ENCODE measurements at regions not wholly inside any gene's neighbourhood (a gene's known extent, or its start where the extent isn't known, plus 50 kb on each side); places are given as distances from the start of the nearest gene placed in this dataset.

DNA sequence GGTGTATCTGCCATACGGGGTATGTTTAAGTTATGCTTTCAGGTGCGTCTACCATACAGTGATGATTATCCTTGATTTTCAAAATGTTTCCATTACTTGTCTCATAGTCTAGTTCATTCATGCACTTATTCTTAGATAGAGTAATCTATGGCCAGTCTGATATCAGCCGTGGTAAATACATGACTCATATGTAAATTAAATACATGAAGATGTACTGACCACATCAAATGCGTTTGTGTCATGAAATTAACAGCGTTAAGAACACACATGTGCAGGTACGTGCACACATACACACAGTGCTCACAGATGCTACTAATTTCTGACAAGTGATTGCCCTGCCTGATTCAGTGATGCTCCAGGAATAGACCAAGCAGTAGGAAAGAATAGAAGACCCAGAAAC lies 75.2 kb upstream of the EXOC1L start:
- H3K79me2 ChIP-seq (ENCODE audit: insufficient read depth, low read length) = no peaks in the 10 kb centered on the region
- H3K9me2 ChIP-seq (ENCODE audit: low read depth, low read length) = no peaks in the 10 kb centered on the region
- no peak overlapping the region for H3K4me2 ChIP-seq (ENCODE audit: low read length)
- H3K27me3 ChIP-seq (ENCODE audit: insufficient read depth, low read length) = no peaks in the 10 kb centered on the region
- no peaks in the 10 kb centered on the region for H3K4me1 ChIP-seq (ENCODE audit: insufficient read depth, low read length, severe bottlenecking)
- no peak overlapping the region for H3K27ac ChIP-seq (ENCODE audit: low read depth, low read length, poor library complexity, severe bottlenecking)
- H3F3A ChIP-seq (ENCODE audit: insufficient read depth, low read length) = no peaks in the 10 kb centered on the region
- H3K4me3 ChIP-seq (ENCODE audit: low read depth, low read length, poor library complexity, severe bottlenecking) = no peak overlapping the region
- TF ChIP-seq EZH2 (IDR thresholded peaks at IDR 0.05; ENCODE audit: borderline replicate concordance, low read length) = no peak
- TF ChIP-seq, protein P1, sequence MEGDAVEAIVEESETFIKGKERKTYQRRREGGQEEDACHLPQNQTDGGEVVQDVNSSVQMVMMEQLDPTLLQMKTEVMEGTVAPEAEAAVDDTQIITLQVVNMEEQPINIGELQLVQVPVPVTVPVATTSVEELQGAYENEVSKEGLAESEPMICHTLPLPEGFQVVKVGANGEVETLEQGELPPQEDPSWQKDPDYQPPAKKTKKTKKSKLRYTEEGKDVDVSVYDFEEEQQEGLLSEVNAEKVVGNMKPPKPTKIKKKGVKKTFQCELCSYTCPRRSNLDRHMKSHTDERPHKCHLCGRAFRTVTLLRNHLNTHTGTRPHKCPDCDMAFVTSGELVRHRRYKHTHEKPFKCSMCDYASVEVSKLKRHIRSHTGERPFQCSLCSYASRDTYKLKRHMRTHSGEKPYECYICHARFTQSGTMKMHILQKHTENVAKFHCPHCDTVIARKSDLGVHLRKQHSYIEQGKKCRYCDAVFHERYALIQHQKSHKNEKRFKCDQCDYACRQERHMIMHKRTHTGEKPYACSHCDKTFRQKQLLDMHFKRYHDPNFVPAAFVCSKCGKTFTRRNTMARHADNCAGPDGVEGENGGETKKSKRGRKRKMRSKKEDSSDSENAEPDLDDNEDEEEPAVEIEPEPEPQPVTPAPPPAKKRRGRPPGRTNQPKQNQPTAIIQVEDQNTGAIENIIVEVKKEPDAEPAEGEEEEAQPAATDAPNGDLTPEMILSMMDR (IDR thresholded peaks at IDR 0.05; ENCODE audit: low read length) = no peak
- H3K36me3 ChIP-seq (ENCODE audit: insufficient read depth, low read length) = no peaks in the 10 kb centered on the region
- H3K9me3 ChIP-seq (ENCODE audit: low read length) = no peaks in the 10 kb centered on the region
- H2AFZ ChIP-seq (ENCODE audit: low read length) = no peak overlapping the region
- no peaks in the 10 kb centered on the region for H4K20me1 ChIP-seq (ENCODE audit: insufficient read depth, low read length)
- H3K9ac ChIP-seq (ENCODE audit: low read length) = no peak overlapping the region

DNA sequence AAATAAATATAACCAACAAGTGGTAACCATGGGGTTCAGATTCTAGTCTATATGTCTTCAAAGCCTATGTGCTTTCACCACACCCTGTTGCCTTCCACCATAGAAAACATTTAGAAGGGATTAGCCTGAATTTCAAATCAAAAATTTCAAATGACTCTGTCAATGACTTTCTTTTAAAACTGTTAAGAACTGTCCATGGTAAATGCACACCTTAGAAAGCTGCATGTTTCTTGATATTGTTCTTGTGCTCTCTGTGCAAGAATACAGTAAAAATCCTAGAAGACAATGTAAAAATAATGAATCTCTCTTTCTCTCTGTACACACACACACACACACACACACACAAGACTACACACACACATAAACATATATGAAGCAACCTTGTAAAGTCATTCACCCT lies 74.6 kb upstream of the EXOC1L start:
- Histone ChIP-seq H3K9ac (ENCODE audit: low read length) (no peak overlapping the region), H3K27ac (ENCODE audit: low read depth, low read length, poor library complexity, severe bottlenecking) (no peak overlapping the region), H3K4me3 (ENCODE audit: low read depth, low read length, poor library complexity, severe bottlenecking) (no peak overlapping the region), H2AFZ (ENCODE audit: low read length) (no peak overlapping the region), H3F3A (ENCODE audit: insufficient read depth, low read length) (no peaks in the 10 kb centered on the region), H3K36me3 (ENCODE audit: insufficient read depth, low read length) (no peaks in the 10 kb centered on the region), H3K9me2 (ENCODE audit: low read depth, low read length) (no peaks in the 10 kb centered on the region), H4K20me1 (ENCODE audit: insufficient read depth, low read length) (no peaks in the 10 kb centered on the region), H3K9me3 (ENCODE audit: low read length) (no peaks in the 10 kb centered on the region), H3K27me3 (ENCODE audit: insufficient read depth, low read length) (no peaks in the 10 kb centered on the region), H3K4me2 (ENCODE audit: low read length) (no peak overlapping the region), H3K79me2 (ENCODE audit: insufficient read depth, low read length) (no peaks in the 10 kb centered on the region), H3K4me1 (ENCODE audit: insufficient read depth, low read length, severe bottlenecking) (no peaks in the 10 kb centered on the region)
- no peak for TF ChIP-seq EZH2 (IDR thresholded peaks at IDR 0.05; ENCODE audit: borderline replicate concordance, low read length)
- TF ChIP-seq, protein P1 (IDR thresholded peaks at IDR 0.05; ENCODE audit: low read length) = no peak

DNA sequence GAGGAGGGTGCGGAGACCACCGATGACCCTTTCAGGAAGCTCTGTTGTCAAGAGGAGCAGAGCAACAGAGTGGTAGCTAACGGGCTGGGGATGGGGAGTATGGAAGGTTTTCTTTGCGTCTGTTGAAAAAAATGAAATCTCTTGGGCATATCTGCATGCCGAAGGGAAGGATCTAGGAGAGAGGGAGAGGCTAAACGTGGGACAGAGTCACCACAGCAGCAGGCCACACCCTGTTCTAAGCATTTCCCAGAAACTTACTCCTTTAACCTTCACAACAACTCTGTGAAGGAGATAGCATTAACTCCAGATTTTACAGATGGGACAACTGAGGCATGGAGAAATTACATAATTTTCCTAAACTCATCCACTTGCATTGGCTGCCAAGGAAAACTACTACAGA lies 71.8 kb upstream of the EXOC1L start:
- Histone ChIP-seq H3K27me3 (ENCODE audit: insufficient read depth, low read length) (no peaks in the 10 kb centered on the region), H3K9me3 (ENCODE audit: low read length) (no peaks in the 10 kb centered on the region), H3K4me3 (ENCODE audit: low read depth, low read length, poor library complexity, severe bottlenecking) (no peak overlapping the region), H3K4me2 (ENCODE audit: low read length) (no peak overlapping the region), H3K27ac (ENCODE audit: low read depth, low read length, poor library complexity, severe bottlenecking) (no peak overlapping the region), H3F3A (ENCODE audit: insufficient read depth, low read length) (no peaks in the 10 kb centered on the region), H3K4me1 (ENCODE audit: insufficient read depth, low read length, severe bottlenecking) (no peaks in the 10 kb centered on the region), H3K79me2 (ENCODE audit: insufficient read depth, low read length) (no peaks in the 10 kb centered on the region), H4K20me1 (ENCODE audit: insufficient read depth, low read length) (no peaks in the 10 kb centered on the region), H3K9me2 (ENCODE audit: low read depth, low read length) (no peaks in the 10 kb centered on the region), H2AFZ (ENCODE audit: low read length) (no peak overlapping the region), H3K9ac (ENCODE audit: low read length) (no peak overlapping the region), H3K36me3 (ENCODE audit: insufficient read depth, low read length) (no peaks in the 10 kb centered on the region)
- TF ChIP-seq, protein P1 (IDR thresholded peaks at IDR 0.05; ENCODE audit: low read length) = no peak

All from OCI-LY1 (cell line).